ENCODE measurements at regions not wholly inside any gene's neighbourhood (a gene's known extent, or its start where the extent isn't known, plus 50 kb on each side); places are given as distances from the start of the nearest gene placed in this dataset.

DNA sequence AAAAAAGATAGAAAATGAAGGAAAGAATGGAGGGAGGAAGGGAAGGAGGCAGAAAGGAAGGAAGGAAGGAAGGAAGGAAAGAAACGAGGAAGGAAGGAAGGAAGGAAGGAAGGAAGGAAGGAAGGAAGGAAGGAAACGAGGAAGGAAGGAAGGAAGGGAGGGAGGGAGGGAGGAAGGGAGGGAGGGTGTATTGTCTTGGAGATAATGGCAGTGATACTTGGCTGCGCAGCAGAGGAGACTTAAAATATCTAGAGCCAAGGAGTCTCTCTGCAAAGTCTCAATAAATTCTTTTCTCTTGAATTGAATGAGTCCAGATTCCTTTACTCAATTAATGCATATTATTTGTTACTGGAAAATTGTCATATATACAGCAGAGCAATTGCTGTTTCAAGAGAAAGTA is 1059.7 kb downstream of the ZPLD1 start:
- Histone ChIP-seq H4K20me1 (ENCODE audit: insufficient read depth, low read length) (no peaks in the 10 kb centered on the region), H3K27ac (ENCODE audit: low read length) (no peak overlapping the region), H3K4me1 (ENCODE audit: insufficient read depth, low read length) (no peaks in the 10 kb centered on the region), H3K36me3 (ENCODE audit: insufficient read depth, low read length) (no peaks in the 10 kb centered on the region), H3K9me3 (ENCODE audit: insufficient read depth, low read length, severe bottlenecking) (no peaks in the 10 kb centered on the region), H3K79me2 (ENCODE audit: insufficient read depth, low read length) (no peaks in the 10 kb centered on the region), H3K9ac (ENCODE audit: low read depth, low read length) (no peak overlapping the region), H2AFZ (ENCODE audit: low read depth, low read length) (no peak overlapping the region), H3K4me2 (ENCODE audit: insufficient read depth, low read length) (no peak overlapping the region), H3K4me3 (ENCODE audit: low read depth in 1 of 2, low read length in 2 of 2) (no peak overlapping the region), H3K27me3 (ENCODE audit: insufficient read depth, low read length, poor library complexity) (no peaks in the 10 kb centered on the region)
- no peak for DNase-seq
- no peak for TF ChIP-seq EZH2 (IDR thresholded peaks at IDR 0.05; ENCODE audit: borderline replicate concordance, low read depth, low read length, severe bottlenecking)
- TF ChIP-seq, protein P1, sequence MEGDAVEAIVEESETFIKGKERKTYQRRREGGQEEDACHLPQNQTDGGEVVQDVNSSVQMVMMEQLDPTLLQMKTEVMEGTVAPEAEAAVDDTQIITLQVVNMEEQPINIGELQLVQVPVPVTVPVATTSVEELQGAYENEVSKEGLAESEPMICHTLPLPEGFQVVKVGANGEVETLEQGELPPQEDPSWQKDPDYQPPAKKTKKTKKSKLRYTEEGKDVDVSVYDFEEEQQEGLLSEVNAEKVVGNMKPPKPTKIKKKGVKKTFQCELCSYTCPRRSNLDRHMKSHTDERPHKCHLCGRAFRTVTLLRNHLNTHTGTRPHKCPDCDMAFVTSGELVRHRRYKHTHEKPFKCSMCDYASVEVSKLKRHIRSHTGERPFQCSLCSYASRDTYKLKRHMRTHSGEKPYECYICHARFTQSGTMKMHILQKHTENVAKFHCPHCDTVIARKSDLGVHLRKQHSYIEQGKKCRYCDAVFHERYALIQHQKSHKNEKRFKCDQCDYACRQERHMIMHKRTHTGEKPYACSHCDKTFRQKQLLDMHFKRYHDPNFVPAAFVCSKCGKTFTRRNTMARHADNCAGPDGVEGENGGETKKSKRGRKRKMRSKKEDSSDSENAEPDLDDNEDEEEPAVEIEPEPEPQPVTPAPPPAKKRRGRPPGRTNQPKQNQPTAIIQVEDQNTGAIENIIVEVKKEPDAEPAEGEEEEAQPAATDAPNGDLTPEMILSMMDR (IDR thresholded peaks at IDR 0.05; ENCODE audit: borderline replicate concordance, extremely low read depth, low read length, poor library complexity, severe bottlenecking): no peak
- ATAC-seq (ENCODE audit: insufficient read depth, low read depth): no peak

DNA sequence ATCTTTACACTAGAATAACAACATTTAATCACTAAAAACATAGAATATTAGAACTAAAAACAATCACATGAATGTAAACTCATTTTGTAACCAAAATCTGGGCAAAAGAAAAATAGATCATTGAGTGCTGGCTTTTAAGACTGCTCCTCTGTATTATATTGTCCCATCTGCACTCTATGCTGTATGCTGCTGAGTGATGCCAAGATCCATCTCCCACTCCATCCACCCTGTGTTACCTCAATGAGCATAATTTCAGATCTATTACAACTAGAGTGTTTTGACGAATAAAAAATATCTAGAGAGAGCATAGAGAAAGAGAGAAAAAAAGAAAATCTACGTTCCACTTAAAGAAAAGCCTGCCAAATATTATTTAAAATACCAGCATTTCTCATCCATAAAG is 1060.4 kb downstream of the ZPLD1 start:
- DNase-seq (no peak), ATAC-seq (ENCODE audit: insufficient read depth, low read depth) (no peak)
- Histone ChIP-seq H3K27me3 (ENCODE audit: insufficient read depth, low read length, poor library complexity) (no peaks in the 10 kb centered on the region), H3K9ac (ENCODE audit: low read depth, low read length) (no peak overlapping the region), H4K20me1 (ENCODE audit: insufficient read depth, low read length) (no peaks in the 10 kb centered on the region), H3K27ac (ENCODE audit: low read length) (no peak overlapping the region), H2AFZ (ENCODE audit: low read depth, low read length) (no peak overlapping the region), H3K9me3 (ENCODE audit: insufficient read depth, low read length, severe bottlenecking) (no peaks in the 10 kb centered on the region), H3K4me3 (ENCODE audit: low read depth in 1 of 2, low read length in 2 of 2) (no peak overlapping the region), H3K79me2 (ENCODE audit: insufficient read depth, low read length) (no peaks in the 10 kb centered on the region), H3K4me1 (ENCODE audit: insufficient read depth, low read length) (no peaks in the 10 kb centered on the region), H3K36me3 (ENCODE audit: insufficient read depth, low read length) (no peaks in the 10 kb centered on the region), H3K4me2 (ENCODE audit: insufficient read depth, low read length) (no peak overlapping the region)
- TF ChIP-seq, protein P1 (IDR thresholded peaks at IDR 0.05; ENCODE audit: borderline replicate concordance, extremely low read depth, low read length, poor library complexity, severe bottlenecking): no peak
- no peak for TF ChIP-seq EZH2 (IDR thresholded peaks at IDR 0.05; ENCODE audit: borderline replicate concordance, low read depth, low read length, severe bottlenecking)

DNA sequence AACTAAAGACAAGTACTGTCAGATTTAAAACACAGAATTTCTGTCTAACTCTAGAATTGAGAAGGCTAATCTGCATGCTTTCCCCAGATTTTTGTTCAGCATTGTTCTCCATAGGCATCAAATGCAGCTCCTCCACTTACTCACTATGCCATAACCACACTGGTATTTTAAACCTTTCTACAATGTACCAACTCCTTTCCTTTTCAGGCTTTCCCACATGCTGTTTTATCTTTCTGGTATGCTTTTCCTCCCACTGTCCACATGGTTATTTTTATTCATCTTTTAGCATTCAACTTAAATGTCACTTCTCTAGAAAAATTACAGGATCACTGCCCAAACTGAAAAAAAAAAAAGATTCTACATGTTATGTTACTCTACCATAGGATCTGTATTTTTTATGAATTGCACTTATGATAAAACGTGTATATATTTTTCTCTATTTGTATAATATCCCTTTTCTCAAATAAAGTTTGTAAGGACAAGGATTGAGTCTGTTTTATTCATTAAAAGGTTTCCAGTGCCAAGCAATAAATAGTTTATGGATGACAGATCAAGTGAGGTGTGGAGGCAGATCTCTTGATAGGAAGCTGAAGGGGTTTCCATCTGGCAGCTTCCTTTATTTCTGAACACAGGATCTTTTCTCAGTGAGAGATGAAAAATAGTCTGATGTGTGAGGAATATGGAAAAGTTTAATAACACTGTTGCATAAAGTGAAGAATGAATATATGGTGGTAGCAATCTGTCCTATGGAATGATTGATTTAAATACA is 1064.5 kb downstream of the ZPLD1 start:
- Histone ChIP-seq H3K4me1 (ENCODE audit: insufficient read depth, low read length) (no peaks in the 10 kb centered on the region), H3K4me2 (ENCODE audit: insufficient read depth, low read length) (no peak overlapping the region), H4K20me1 (ENCODE audit: insufficient read depth, low read length) (no peaks in the 10 kb centered on the region), H3K79me2 (ENCODE audit: insufficient read depth, low read length) (no peaks in the 10 kb centered on the region), H3K27me3 (ENCODE audit: insufficient read depth, low read length, poor library complexity) (no peaks in the 10 kb centered on the region), H3K36me3 (ENCODE audit: insufficient read depth, low read length) (no peaks in the 10 kb centered on the region), H3K4me3 (ENCODE audit: low read depth in 1 of 2, low read length in 2 of 2) (no peak overlapping the region), H3K9me3 (ENCODE audit: insufficient read depth, low read length, severe bottlenecking) (no peaks in the 10 kb centered on the region), H3K27ac (ENCODE audit: low read length) (no peak overlapping the region), H2AFZ (ENCODE audit: low read depth, low read length) (no peak overlapping the region), H3K9ac (ENCODE audit: low read depth, low read length) (no peak overlapping the region)
- no peak for DNase-seq
- no peak for ATAC-seq (ENCODE audit: insufficient read depth, low read depth)
- TF ChIP-seq, protein P1 (IDR thresholded peaks at IDR 0.05; ENCODE audit: borderline replicate concordance, extremely low read depth, low read length, poor library complexity, severe bottlenecking): no peak
- TF ChIP-seq EZH2 (IDR thresholded peaks at IDR 0.05; ENCODE audit: borderline replicate concordance, low read depth, low read length, severe bottlenecking): no peak
